Breast epithelium (tissue), 4 donors: ENCODE measurements at regions not wholly inside any gene's neighbourhood (a gene's known extent, or its start where the extent isn't known, plus 50 kb on each side); places are given as distances from the start of the nearest gene placed in this dataset.

Experiments
- DNase-seq, 2 donors: peaks; one replicate each; pipeline ENCODE4 v3.0.0-alpha.2; 2019; ENCODE audit warnings: low spot score in 2 of 2
- H3K27ac ChIP-seq, 2 donors: fragments of 200-600 bp; sonication (generic) in 1 of 2; one replicate each; pipeline ENCODE4 v1.5.1; 2016 to 2019; ENCODE audit warnings: mild to moderate bottlenecking in 1 of 2
- H3K27me3 ChIP-seq, 2 donors: fragments of 200-600 bp; sonication (generic) in 1 of 2; one replicate each; pipeline versions ENCODE4 v1.5.1 to v1.6.0; 2017 to 2019; ENCODE audit warnings: control low read depth in 1 of 2, mild to moderate bottlenecking in 1 of 2
- H3K36me3 ChIP-seq: fragments of 200-600 bp; one replicate; pipeline ENCODE4 v1.5.1; 2019
- H3K4me1 ChIP-seq, 2 donors: fragments of 200-600 bp; sonication (generic); one replicate each; pipeline ENCODE4 v1.5.1; 2016 to 2019; ENCODE audit warnings: control low read depth in 1 of 2
- H3K4me3 ChIP-seq, 3 donors: fragments of 200-600 bp; sonication (generic); 1 replicate in 2 of 3; 2 replicates in 1 of 3; pipeline ENCODE4 v1.5.1; 2016 to 2019; ENCODE audit warnings: mild to moderate bottlenecking in 3 of 3, moderate library complexity in 2 of 3
- H3K9me3 ChIP-seq, 2 donors: fragments of 200-600 bp; sonication (generic) in 1 of 2; one replicate each; pipeline ENCODE4 v1.5.1; 2016 to 2019; ENCODE audit warnings: control low read depth in 1 of 2
- CTCF ChIP-seq, 3 donors: fragments of 450-650 bp; IDR thresholded peaks; one replicate each; pipeline ENCODE4 v1.5.1; 2016 to 2017; ENCODE audit warnings: antibody characterized with exemption in 3 of 3, mild to moderate bottlenecking in 3 of 3, moderate library complexity in 3 of 3
- POLR2A ChIP-seq: fragments of 450-650 bp; IDR thresholded peaks from one replicate; pipeline ENCODE4 v1.6.1; 2016; ENCODE audit warnings: antibody characterized with exemption, mild to moderate bottlenecking, moderate library complexity
- POLR2AphosphoS5 ChIP-seq, 3 donors: sonication (generic); formaldehyde crosslinking; IDR thresholded peaks; one replicate each; pipeline ENCODE4 v1.6.1; 2017; ENCODE audit warnings: antibody characterized with exemption in 3 of 3
- intact Hi-C: fragments of 100-400 bp; cut with DNase I; formaldehyde crosslinking; loops from one replicate; pipeline ENCODE4 v1.15.1; 2023; ENCODE audit warnings: low total_unique reads

- Histone ChIP-seq H3K9me3 (no peaks in the 10 kb centered on the region), H3K36me3 (no peaks in the 10 kb centered on the region), H3K4me1 (no peaks in the 10 kb centered on the region), H3K27ac (no peak overlapping the region), H3K4me3 (no peak overlapping the region), H3K27me3 (no peaks in the 10 kb centered on the region)
- intact Hi-C loops, result no loop called here
- TF ChIP-seq CTCF (IDR thresholded peaks at IDR 0.05) (no peak), POLR2A (no peak), POLR2AphosphoS5 (IDR thresholded peaks at IDR 0.05) (no peak)
- no peak for DNase-seq
Measured at GRCh38 chr2:46831869-46832265, 83.7 kb downstream of the MCFD2 start.

- Histone ChIP-seq H3K27me3 (no peaks in the 10 kb centered on the region), H3K27ac (peak overlapping the region in 1 of 2 donors; percentile 46), H3K36me3 (no peaks in the 10 kb centered on the region), H3K4me3 (no peak overlapping the region), H3K9me3 (no peaks in the 10 kb centered on the region), H3K4me1 (no peaks in the 10 kb centered on the region)
- intact Hi-C loops, result no loop called here
- DNase-seq, result no peak
- TF ChIP-seq POLR2AphosphoS5 (IDR thresholded peaks at IDR 0.05), result no peak
- TF ChIP-seq CTCF (IDR thresholded peaks at IDR 0.05), result no peak
- TF ChIP-seq POLR2A, result no peak
Measured at GRCh38 chr2:46831051-46831868, 84.3 kb downstream of the MCFD2 start.

- no peaks in the 10 kb centered on the region for H3K27me3 ChIP-seq
- no peak for TF ChIP-seq POLR2A
- TF ChIP-seq POLR2AphosphoS5 (IDR thresholded peaks at IDR 0.05), result no peak
- no peak for TF ChIP-seq CTCF (IDR thresholded peaks at IDR 0.05)
- H3K4me1 ChIP-seq, result no peaks in the 10 kb centered on the region
- no peak overlapping the region for H3K4me3 ChIP-seq
- DNase-seq, result no peak
- intact Hi-C loops, result no loop called here
- H3K27ac ChIP-seq, result peak overlapping the region in 1 of 2 donors; percentile 38
- H3K36me3 ChIP-seq, result no peaks in the 10 kb centered on the region
- H3K9me3 ChIP-seq, result no peaks in the 10 kb centered on the region
Measured at GRCh38 chr2:46829231-46829995, 86.2 kb downstream of the MCFD2 start.

GRCh38 chr2:46828491-46829230, 86.9 kb downstream of the MCFD2 start:
- no peaks in the 10 kb centered on the region for H3K27me3 ChIP-seq
- no peaks in the 10 kb centered on the region for H3K9me3 ChIP-seq
- H3K4me3 ChIP-seq, result no peak overlapping the region
- no peak overlapping the region for H3K27ac ChIP-seq
- TF ChIP-seq POLR2AphosphoS5 (IDR thresholded peaks at IDR 0.05) (no peak), POLR2A (no peak), CTCF (IDR thresholded peaks at IDR 0.05) (no peak)
- DNase-seq, result no peak
- intact Hi-C loops, result no loop called here
- no peaks in the 10 kb centered on the region for H3K36me3 ChIP-seq
- H3K4me1 ChIP-seq, result no peaks in the 10 kb centered on the region

GRCh38 chr2:46828135-46828438, 87.5 kb downstream of the MCFD2 start:
- no peak for TF ChIP-seq POLR2AphosphoS5 (IDR thresholded peaks at IDR 0.05)
- no peak for TF ChIP-seq CTCF (IDR thresholded peaks at IDR 0.05)
- TF ChIP-seq POLR2A, result no peak
- Histone ChIP-seq H3K4me3 (no peak overlapping the region), H3K4me1 (no peaks in the 10 kb centered on the region), H3K9me3 (no peaks in the 10 kb centered on the region), H3K36me3 (no peaks in the 10 kb centered on the region), H3K27ac (no peak overlapping the region), H3K27me3 (no peaks in the 10 kb centered on the region)
- no peak for DNase-seq
- intact Hi-C loops, result no loop called here
